Gastroesophageal sphincter (tissue), 3 donors: ENCODE measurements at regions not wholly inside any gene's neighbourhood (a gene's known extent, or its start where the extent isn't known, plus 50 kb on each side); places are given as distances from the start of the nearest gene placed in this dataset.

Experiments used
- EP300 ChIP-seq: sonication (generic); formaldehyde crosslinking; IDR thresholded peaks from one replicate; pipeline ENCODE4 v1.6.1; 2017; ENCODE audit warnings: antibody characterized with exemption, mild to moderate bottlenecking
- POLR2A ChIP-seq, 2 donors: fragments of 450-650 bp; IDR thresholded peaks; one replicate each; pipeline ENCODE4 v1.6.1; 2017; ENCODE audit warnings: antibody characterized with exemption in 2 of 2, mild to moderate bottlenecking in 2 of 2, moderate library complexity in 1 of 2
- POLR2AphosphoS5 ChIP-seq: sonication (generic); formaldehyde crosslinking; IDR thresholded peaks from one replicate; pipeline ENCODE4 v1.6.1; 2017; ENCODE audit warnings: antibody characterized with exemption
- TF ChIP-seq, protein P1 (sequence below), 4 experiments: fragments of 200-600 bp in 2 of 4; fragments of 450-650 bp in 2 of 4; sonication (generic) in 1 of 4; IDR thresholded peaks; one replicate each; pipeline ENCODE4 v1.5.1; 2017 to 2019; ENCODE audit warnings: antibody characterized with exemption in 4 of 4, mild to moderate bottlenecking in 2 of 4, moderate library complexity in 2 of 4

DNA sequence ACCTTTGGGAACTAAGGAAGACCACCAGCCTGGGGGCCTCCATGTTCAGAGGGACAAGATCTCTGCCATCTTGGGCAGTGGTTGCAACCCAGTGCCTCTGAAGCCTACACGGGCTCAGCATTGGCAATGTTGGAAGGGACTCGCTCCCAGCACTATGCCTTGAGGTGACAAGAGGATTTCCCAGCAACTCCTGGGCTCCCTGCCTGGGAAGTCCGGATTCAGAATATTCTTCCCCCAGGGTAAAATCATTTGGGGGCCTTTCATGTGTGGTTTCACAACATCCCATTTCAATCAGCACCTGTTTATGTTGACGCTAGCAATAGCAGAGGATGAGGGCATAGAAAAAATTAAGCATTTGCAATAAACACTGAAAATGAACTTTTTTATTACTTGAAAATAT is 509.8 kb upstream of the MGMT start:
- TF ChIP-seq POLR2AphosphoS5: no peak
- TF ChIP-seq, protein P1, sequence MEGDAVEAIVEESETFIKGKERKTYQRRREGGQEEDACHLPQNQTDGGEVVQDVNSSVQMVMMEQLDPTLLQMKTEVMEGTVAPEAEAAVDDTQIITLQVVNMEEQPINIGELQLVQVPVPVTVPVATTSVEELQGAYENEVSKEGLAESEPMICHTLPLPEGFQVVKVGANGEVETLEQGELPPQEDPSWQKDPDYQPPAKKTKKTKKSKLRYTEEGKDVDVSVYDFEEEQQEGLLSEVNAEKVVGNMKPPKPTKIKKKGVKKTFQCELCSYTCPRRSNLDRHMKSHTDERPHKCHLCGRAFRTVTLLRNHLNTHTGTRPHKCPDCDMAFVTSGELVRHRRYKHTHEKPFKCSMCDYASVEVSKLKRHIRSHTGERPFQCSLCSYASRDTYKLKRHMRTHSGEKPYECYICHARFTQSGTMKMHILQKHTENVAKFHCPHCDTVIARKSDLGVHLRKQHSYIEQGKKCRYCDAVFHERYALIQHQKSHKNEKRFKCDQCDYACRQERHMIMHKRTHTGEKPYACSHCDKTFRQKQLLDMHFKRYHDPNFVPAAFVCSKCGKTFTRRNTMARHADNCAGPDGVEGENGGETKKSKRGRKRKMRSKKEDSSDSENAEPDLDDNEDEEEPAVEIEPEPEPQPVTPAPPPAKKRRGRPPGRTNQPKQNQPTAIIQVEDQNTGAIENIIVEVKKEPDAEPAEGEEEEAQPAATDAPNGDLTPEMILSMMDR (IDR thresholded peaks at IDR 0.05): no peak
- TF ChIP-seq POLR2A (IDR thresholded peaks at IDR 0.05): no peak
- no peak for TF ChIP-seq EP300
